DND-41 (cell line): ENCODE measurements at regions not wholly inside any gene's neighbourhood (a gene's known extent, or its start where the extent isn't known, plus 50 kb on each side); places are given as distances from the start of the nearest gene placed in this dataset.

Experiments
- ATAC-seq: fragments of 200-7000 bp; cut with Tn5 transposase; 3 replicates; pipeline ENCODE4 v1.9.1; 2021; ENCODE audit warnings: low read depth; ENCODE audit not compliant: insufficient read depth
- DNase-seq: peaks from one replicate; pipeline ENCODE4 v3.0.0-alpha.2; 2020
- H2AFZ ChIP-seq: 2 replicates; pipeline ENCODE4 v1.6.0; 2012; ENCODE audit warnings: low read depth, low read length
- H3K27ac ChIP-seq: 2 replicates; pipeline ENCODE4 v1.5.1; 2012; ENCODE audit warnings: low read length, inconsistent platforms
- H3K27me3 ChIP-seq: fragments of 200-600 bp; sonication (generic); 2 replicates; pipeline ENCODE4 v1.6.0; 2012; ENCODE audit warnings: low read length, mild to moderate bottlenecking, inconsistent platforms; ENCODE audit not compliant: insufficient read depth, poor library complexity
- H3K36me3 ChIP-seq: 2 replicates; pipeline ENCODE4 v1.5.1; 2012; ENCODE audit warnings: low read length, inconsistent platforms; ENCODE audit not compliant: insufficient read depth
- H3K4me1 ChIP-seq: 2 replicates; pipeline ENCODE4 v1.5.1; 2012; ENCODE audit warnings: mild to moderate bottlenecking, low read length; ENCODE audit not compliant: insufficient read depth
- H3K4me2 ChIP-seq: 2 replicates; pipeline ENCODE4 v1.6.0; 2012; ENCODE audit warnings: mild to moderate bottlenecking, moderate library complexity, low read length, inconsistent platforms; ENCODE audit not compliant: insufficient read depth
- H3K4me3 ChIP-seq, 2 experiments: fragments of 200-600 bp in 1 of 2; shearing (Covaris generic) in 1 of 2; 2 replicates each; pipeline ENCODE4 v1.5.1; 2012 to 2016; ENCODE audit warnings: inconsistent platforms in 2 of 2, low read length in 2 of 2, mild to moderate bottlenecking in 2 of 2, low read depth in 1 of 2, moderate library complexity in 1 of 2
- H3K79me2 ChIP-seq: 2 replicates; pipeline ENCODE4 v1.6.0; 2012; ENCODE audit warnings: low read length, inconsistent platforms; ENCODE audit not compliant: insufficient read depth
- H3K9ac ChIP-seq: 2 replicates; pipeline ENCODE4 v1.6.0; 2012; ENCODE audit warnings: low read depth, mild to moderate bottlenecking, inconsistent platforms, low read length, moderate library complexity
- H3K9me3 ChIP-seq: 2 replicates; pipeline ENCODE4 v1.5.1; 2012; ENCODE audit warnings: low read length, moderate library complexity, mild to moderate bottlenecking, inconsistent platforms; ENCODE audit not compliant: insufficient read depth, severe bottlenecking
- H4K20me1 ChIP-seq: 2 replicates; pipeline ENCODE4 v1.6.0; 2012; ENCODE audit warnings: low read length; ENCODE audit not compliant: insufficient read depth
- EZH2 ChIP-seq: IDR thresholded peaks from 3 replicates; pipeline ENCODE4 v1.6.1; 2012; ENCODE audit warnings: borderline replicate concordance, low read depth, mild to moderate bottlenecking, moderate library complexity, low read length, inconsistent platforms; ENCODE audit not compliant: severe bottlenecking
- TF ChIP-seq, protein P1 (sequence below): IDR thresholded peaks from 2 replicates; pipeline ENCODE4 v1.5.1; 2012; ENCODE audit warnings: borderline replicate concordance, low read length, moderate library complexity, mild to moderate bottlenecking; ENCODE audit not compliant: poor library complexity, severe bottlenecking; ENCODE audit errors: extremely low read depth

DNA sequence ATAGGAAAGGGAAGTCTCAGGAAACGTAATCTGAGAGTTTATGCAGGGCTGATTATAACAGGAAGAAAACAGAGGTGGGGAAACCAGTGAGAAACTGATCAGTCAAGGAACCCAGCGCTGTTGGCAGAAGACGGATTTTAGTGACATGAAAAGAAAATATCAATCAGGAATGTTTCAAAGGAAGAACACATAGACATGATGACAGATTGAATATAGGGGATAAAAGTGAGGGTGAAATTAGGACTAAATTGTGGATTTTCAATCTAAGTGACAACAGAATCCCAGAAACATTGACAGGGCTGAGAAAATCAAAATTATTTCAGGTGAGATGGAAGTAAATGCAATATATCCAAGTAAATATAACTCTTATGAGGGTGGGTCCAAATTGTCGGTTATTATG, 199.8 kb upstream of the CCDC150 start:
- no peak overlapping the region for H2AFZ ChIP-seq
- H4K20me1 ChIP-seq, result no peaks in the 10 kb centered on the region
- TF ChIP-seq, protein P1, sequence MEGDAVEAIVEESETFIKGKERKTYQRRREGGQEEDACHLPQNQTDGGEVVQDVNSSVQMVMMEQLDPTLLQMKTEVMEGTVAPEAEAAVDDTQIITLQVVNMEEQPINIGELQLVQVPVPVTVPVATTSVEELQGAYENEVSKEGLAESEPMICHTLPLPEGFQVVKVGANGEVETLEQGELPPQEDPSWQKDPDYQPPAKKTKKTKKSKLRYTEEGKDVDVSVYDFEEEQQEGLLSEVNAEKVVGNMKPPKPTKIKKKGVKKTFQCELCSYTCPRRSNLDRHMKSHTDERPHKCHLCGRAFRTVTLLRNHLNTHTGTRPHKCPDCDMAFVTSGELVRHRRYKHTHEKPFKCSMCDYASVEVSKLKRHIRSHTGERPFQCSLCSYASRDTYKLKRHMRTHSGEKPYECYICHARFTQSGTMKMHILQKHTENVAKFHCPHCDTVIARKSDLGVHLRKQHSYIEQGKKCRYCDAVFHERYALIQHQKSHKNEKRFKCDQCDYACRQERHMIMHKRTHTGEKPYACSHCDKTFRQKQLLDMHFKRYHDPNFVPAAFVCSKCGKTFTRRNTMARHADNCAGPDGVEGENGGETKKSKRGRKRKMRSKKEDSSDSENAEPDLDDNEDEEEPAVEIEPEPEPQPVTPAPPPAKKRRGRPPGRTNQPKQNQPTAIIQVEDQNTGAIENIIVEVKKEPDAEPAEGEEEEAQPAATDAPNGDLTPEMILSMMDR, result no peak
- TF ChIP-seq EZH2, result no peak
- no peak overlapping the region for H3K4me2 ChIP-seq
- H3K9me3 ChIP-seq, result no peaks in the 10 kb centered on the region
- no peak for DNase-seq
- ATAC-seq, result no peak
- no peaks in the 10 kb centered on the region for H3K27me3 ChIP-seq
- no peak overlapping the region for H3K27ac ChIP-seq
- no peaks in the 10 kb centered on the region for H3K36me3 ChIP-seq
- no peaks in the 10 kb centered on the region for H3K4me1 ChIP-seq
- no peak overlapping the region for H3K9ac ChIP-seq
- H3K4me3 ChIP-seq, result no peak overlapping the region
- H3K79me2 ChIP-seq, result no peaks in the 10 kb centered on the region

DNA sequence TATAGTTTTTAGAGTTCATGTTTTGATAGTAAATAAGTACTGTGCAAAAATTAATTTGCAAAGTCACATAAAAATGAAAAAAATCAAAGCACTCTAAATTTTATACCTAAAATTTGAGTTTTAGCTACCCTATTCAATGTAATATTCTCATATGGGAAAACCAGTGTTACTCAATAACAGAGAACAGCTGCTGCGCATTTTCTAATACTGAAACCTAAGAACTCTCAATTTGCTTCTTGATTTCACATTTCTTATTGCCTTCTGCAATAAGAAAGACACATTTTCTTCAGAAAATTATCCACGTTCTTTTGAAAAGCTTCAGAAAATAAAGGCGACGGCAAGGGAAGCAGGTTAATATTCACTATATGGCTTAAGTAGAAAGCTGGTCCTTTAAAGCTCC, 199.1 kb upstream of the CCDC150 start:
- no peak for DNase-seq
- Histone ChIP-seq H3K9ac (no peak overlapping the region), H3K4me3 (no peak overlapping the region), H3K4me2 (no peak overlapping the region), H3K9me3 (no peaks in the 10 kb centered on the region), H2AFZ (no peak overlapping the region), H3K27me3 (no peaks in the 10 kb centered on the region), H3K27ac (no peak overlapping the region), H3K4me1 (no peaks in the 10 kb centered on the region), H3K79me2 (no peaks in the 10 kb centered on the region), H4K20me1 (no peaks in the 10 kb centered on the region), H3K36me3 (no peaks in the 10 kb centered on the region)
- TF ChIP-seq EZH2, result no peak
- TF ChIP-seq, protein P1, result no peak
- ATAC-seq, result no peak

DNA sequence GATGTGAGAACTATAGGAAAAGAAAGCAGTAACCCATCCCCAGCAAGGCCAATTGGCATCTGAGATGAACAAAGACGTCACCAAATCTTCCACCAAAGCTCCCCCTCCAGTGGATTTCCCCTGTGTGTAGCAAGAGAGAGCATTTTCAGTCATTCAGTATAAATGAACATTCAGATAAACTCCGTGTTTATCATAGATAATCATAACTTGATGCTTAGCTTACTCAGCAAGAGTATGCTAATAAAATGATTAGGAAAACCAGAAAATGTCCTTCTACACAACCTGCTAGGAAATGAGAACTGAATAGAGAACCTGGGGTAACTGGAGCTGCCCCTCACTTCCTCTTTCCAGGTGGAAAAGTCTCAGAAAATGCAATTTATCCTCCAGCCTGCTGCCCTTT, 198.0 kb upstream of the CCDC150 start:
- no peak for ATAC-seq

DNA sequence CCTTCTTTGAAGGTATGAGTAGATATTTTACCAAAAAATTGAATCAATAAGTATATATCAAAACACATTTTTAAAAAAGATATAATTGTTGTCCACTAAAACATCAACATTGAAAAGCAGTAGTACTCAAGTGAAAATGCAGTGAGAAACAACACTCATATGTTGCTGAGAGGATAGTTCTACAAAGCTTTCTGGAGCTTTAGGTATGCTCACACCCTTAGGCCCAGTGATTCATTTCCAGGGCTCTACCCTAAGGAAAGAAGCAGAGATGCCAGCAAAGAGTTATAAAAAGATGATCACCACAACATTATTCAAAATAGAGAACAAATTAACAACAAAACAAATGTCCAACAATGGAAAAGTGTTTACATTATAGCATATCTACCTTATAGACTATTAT, 197.3 kb upstream of the CCDC150 start:
- TF ChIP-seq EZH2, result no peak
- TF ChIP-seq, protein P1, result no peak
- Histone ChIP-seq H4K20me1 (no peaks in the 10 kb centered on the region), H3K36me3 (no peaks in the 10 kb centered on the region), H3K79me2 (no peaks in the 10 kb centered on the region), H3K9ac (no peak overlapping the region), H2AFZ (no peak overlapping the region), H3K9me3 (no peaks in the 10 kb centered on the region), H3K4me1 (no peaks in the 10 kb centered on the region), H3K4me2 (no peak overlapping the region), H3K4me3 (no peak overlapping the region), H3K27ac (no peak overlapping the region), H3K27me3 (no peaks in the 10 kb centered on the region)
- DNase-seq (no peak), ATAC-seq (no peak)

More for the DNA sequence above, 198.0 kb upstream of the CCDC150 start:
- Histone ChIP-seq H3K27me3 (no peaks in the 10 kb centered on the region), H4K20me1 (no peaks in the 10 kb centered on the region), H3K79me2 (no peaks in the 10 kb centered on the region), H3K4me1 (no peaks in the 10 kb centered on the region), H3K9me3 (no peaks in the 10 kb centered on the region), H3K27ac (no peak overlapping the region), H3K9ac (no peak overlapping the region), H2AFZ (no peak overlapping the region), H3K4me3 (no peak overlapping the region), H3K4me2 (no peak overlapping the region), H3K36me3 (no peaks in the 10 kb centered on the region)
- no peak for DNase-seq
- TF ChIP-seq EZH2, result no peak
- TF ChIP-seq, protein P1, result no peak
